GM19455 (cell line): ENCODE measurements at regions not wholly inside any gene's neighbourhood (a gene's known extent, or its start where the extent isn't known, plus 50 kb on each side); places are given as distances from the start of the nearest gene placed in this dataset.

Source experiments
- ATAC-seq: cut with Tn5 transposase; IDR thresholded peaks from one replicate; pipeline ENCODE4 v1.9.1; 2021; ENCODE audit not compliant: unreplicated experiment

GRCh38 chr10:3226960-3227744 is 54.6 kb upstream of the PITRM1 start:
- ATAC-seq, result no peak

GRCh38 chr10:3225561-3225960 is 53.0 kb upstream of the PITRM1 start:
- ATAC-seq, result no peak

GRCh38 chr10:3224241-3224640 is 51.7 kb upstream of the PITRM1 start:
- no peak for ATAC-seq

GRCh38 chr10:3222626-3223025 is 50.0 kb upstream of the PITRM1 start:
- no peak for ATAC-seq
